ENCODE measurements at regions not wholly inside any gene's neighbourhood (a gene's known extent, or its start where the extent isn't known, plus 50 kb on each side); places are given as distances from the start of the nearest gene placed in this dataset.

- peak; percentile 95 for DNase-seq
These were observed 596.1 kb downstream of the QKI start for GRCh38 chr6:164010441-164011103.

DNA sequence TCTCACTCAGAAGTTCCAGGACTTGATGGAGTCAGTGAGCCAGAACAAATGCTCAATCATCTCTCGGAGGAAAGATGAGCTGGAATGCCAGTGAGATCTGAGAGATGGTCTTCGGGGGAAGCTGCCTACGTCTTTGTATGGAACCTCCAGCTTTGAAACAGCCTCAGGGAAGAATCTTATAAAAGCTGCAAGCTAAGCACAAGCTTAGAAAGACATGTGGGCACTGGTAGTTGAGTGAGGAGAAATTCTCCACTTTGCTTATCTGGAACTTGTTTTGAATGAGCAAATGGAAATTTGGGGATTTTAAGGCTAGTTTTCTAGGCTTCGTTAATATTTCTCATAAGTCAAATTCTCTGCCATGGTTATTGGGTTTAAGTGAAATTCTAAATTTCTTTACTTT, 594.4 kb downstream of the QKI start:
- no peak for DNase-seq

DNA sequence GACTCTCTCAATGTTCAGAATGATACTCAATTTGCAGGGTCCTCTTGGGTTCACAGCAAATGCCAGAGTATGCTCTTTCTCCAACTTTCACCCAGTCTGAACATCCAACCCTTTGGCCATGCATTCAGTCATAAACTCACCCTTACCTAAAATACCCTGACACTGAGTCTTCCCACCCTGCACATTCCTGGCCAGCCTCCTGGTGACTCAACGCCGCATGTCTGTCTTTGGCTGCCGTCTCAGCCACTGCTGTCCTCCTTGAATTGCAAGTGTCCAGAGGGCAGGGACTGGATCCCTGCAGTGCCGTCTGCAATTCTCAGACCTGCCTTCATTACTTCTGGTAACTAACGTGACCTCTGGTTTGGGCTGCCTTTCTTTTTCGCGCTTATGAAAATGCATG, 593.4 kb downstream of the QKI start:
- DNase-seq, result peak; percentile 66

- DNase-seq, result peak; percentile 74
These were observed 591.9 kb downstream of the QKI start for GRCh38 chr6:164006459-164006858.

DNA sequence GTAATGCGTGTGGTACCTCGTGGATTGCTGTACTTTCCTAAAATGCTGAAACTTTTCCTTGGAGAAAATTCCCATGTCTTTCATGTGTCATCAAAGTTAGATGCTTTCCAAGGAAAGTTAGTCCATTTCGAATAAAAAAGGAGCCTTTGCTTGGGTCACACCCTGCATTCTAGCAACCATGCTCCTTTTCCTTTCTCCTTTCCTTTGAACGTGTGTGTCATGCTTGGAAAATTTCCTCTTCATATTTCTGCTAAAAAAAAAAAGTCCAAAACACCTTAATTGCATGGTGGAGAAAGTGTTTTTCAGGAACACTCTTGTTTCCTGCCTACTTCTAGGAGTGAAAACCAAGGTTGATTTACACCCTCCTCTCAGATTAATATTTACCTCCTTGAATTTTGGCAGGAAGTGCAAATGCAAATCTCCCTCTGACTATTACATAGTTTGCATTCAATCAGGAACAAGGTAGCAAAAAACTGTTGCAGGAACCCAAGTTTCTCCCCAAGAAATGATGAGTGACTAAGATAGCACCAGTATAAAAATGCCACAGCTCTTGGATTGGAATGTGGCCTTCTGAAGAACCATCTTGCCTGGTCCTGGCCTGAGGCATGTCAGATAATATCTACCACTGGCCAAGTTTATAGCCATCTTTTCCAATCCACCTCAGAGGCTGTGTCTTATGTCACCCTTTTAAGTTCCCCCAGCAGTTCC, 590.6 kb downstream of the QKI start:
- DNase-seq, result peak; percentile 89

DNA sequence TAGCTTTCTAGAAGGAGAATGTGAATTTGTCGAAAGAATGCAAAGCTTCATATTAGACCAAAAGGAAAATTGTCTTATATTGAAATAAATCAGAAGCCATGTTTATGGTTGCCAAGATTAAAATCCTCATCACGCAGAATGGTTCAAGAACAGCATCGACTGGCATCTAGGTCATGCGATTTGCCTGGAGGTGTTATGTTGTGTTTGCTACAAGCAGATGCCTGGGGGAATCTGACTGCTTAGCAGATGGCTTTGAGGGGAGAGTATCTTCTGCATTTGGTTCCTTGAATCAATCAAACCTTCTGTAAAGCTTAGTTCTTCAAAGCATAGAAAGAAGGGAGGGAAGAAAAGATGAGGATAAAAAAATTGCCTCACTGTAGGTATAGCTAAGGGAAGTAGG, 585.8 kb downstream of the QKI start:
- no peak for DNase-seq

DNA sequence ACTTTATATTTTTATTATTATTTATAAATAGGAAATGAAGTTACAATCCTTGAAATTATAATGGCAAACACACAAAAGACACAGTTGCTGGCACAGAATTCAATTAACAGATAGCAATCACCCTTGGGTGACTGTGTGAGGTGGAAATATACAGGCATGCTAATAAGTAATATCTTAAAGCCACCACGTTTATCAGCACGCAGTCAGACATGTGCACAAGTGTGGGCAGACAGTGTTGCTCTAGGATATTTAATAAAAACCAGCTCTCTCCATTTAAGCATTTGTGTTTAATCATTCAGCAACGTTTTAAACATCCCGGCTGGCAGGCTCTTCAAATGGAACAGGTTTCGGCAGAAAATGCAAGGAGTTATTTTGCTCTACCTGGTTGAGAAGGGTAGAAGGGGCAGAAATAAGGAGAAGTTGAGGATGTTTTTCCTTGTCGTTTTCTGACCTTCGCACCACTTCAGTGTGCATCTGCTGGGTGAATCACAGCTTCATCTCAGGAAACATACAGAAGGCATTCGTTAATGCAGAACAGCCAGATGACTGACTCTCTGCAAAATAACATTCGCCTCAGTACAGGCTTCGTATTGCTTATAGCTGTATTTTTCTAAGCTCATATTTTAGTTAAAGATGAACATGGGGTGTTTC, 585.1 kb downstream of the QKI start:
- DNase-seq, result no peak

GRCh38 chr6:163998496-163998895, 584.0 kb downstream of the QKI start:
- DNase-seq, result no peak

GRCh38 chr6:163996491-163996890, 582.0 kb downstream of the QKI start:
- no peak for DNase-seq

- peak; percentile 83 for DNase-seq
These were observed 580.0 kb downstream of the QKI start for GRCh38 chr6:163994566-163994965.

DNA sequence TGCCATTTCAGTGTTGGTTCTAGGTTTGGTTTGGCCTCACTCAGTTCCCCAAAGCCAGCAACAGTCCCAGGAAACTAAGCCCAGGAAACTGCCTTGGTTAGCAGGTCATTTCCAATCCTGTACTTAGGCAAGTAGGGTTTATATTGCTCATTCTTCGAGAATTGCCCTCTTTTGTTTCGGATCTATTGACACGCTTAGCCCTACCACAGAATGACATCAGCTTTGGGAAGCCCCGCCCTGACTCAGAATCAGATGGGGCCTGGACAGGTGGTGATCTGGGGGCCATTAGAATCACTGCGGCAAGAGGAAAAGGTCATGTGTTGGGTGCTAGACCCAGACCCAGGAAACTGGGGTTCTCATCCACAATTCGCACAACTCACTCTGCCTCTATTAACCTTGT, 578.2 kb downstream of the QKI start:
- DNase-seq, result no peak

DNA sequence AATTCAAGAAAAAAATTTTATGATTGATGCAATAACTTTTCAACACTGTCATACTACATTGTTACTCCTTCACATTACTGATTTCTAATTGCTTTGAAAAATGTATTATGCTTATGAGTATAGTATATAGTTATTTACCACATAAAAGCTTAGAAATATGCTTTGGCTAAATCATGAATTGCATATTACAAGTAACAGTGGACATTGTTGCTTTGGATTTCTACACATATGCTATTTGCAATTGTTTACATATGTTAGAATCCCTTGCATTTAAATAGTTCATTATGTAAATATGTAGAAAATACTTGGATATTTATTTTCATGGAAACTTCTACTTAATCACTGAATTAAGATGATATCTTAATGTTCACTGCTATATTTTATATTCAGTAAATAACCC, 577.5 kb downstream of the QKI start:
- DNase-seq, result no peak

- DNase-seq, result no peak
These were observed 576.8 kb downstream of the QKI start for GRCh38 chr6:163991321-163991720.

GRCh38 chr6:163986313-163986712, 571.8 kb downstream of the QKI start:
- peak; percentile 84 for DNase-seq

GRCh38 chr6:163985710-163986109, 571.2 kb downstream of the QKI start:
- DNase-seq, result no peak

- no peak for DNase-seq
These were observed 570.5 kb downstream of the QKI start for GRCh38 chr6:163985040-163985439.

DNA sequence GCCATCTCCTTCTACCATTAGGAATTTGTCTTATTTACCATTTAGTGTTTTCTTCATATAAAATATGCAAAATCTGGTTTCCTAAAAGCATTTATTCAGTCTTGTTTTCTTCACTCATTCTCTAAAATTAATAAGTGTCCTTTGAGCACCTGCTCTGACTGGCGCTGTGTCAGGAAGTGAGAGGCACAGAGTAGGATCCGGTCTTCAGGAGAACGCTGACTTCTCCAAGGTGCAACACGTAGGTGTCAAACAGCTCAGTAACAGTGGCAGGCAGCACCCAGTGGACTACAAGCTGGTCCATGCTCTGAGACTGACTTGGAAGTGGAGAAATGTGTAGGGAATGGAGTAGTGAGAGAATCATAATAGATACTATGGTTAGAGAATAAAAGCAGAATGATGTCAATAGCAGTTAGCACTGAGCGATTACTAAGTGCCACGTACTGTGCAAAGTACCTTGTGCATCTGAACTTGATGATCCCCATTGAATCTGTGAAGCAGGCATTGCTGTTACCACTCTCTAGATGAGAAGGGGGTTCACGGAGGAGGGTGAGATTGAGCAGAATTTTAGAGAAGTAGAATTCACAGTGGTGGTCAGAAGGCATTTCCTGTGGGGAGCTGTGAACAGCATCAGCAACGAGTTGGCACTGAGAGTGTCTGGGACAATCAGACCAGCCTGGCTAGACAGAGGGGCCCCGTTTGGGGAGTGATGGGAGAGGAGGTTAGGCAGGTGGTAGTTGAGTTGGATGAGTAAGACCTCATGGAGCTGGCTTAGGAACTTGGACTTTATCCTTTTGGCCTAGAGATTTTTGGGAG, 569.8 kb downstream of the QKI start:
- DNase-seq, result no peak

DNA sequence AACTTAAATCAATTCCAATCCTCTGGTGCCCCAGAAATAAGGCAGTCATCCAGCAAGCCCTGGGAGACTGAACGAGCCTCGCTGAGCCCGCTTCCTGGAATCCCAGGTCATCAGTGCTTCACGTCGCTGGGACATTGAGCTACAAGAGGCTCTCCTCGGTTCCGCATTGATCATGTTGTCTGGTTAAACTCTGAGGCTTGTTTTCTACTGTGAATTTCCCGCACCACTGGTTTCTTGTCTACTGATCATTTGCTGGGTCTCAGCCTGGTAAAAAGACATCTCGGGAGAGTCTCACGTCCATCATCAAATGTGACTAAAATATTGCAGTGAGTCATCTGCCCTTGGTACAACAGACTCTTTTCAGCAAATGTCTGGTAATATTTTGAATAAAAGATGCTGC, 569.2 kb downstream of the QKI start:
- no peak for DNase-seq

GRCh38 chr6:163974322-163974721, 559.8 kb downstream of the QKI start:
- no peak for DNase-seq

- DNase-seq, result no peak
These were observed 557.6 kb downstream of the QKI start for GRCh38 chr6:163971841-163972838.

- DNase-seq, result no peak
These were observed 556.5 kb downstream of the QKI start for GRCh38 chr6:163970846-163971564.

Measured in islet precursor cell (in vitro differentiated cells).